GM12878 (cell line): ENCODE measurements at regions not wholly inside any gene's neighbourhood (a gene's known extent, or its start where the extent isn't known, plus 50 kb on each side); places are given as distances from the start of the nearest gene placed in this dataset.

Experiments used
- ATAC-seq: fragments of 200-7000 bp; cut with Tn5 transposase; 3 replicates; pipeline ENCODE4 v1.9.1; 2020; ENCODE audit warnings: mild to moderate bottlenecking, moderate library complexity
- BruUV-seq: library from RNA; stranded (reverse); fragments of 400-500 nt; replicated peaks from 2 replicates; lab custom pipeline; 2021; lab: Mats Ljungman, UMichigan
- CTCF ChIA-PET: fragments of 300-600 bp; sonication (Branson Sonifier 250); formaldehyde crosslinking; extraction: SDS; loops from one replicate; lab custom pipeline; 2021; ENCODE audit warnings: inconsistent platforms; lab: Yijun Ruan, JAX
- POLR2A ChIA-PET: fragments of 350-600 bp; formaldehyde crosslinking; extraction: SDS; loops from one replicate; lab custom pipeline; 2021; ENCODE audit warnings: inconsistent platforms; lab: Charles Lee
- RAD21 ChIA-PET: fragments of 300-600 bp; sonication (Branson Sonifier 250); formaldehyde crosslinking; loops from one replicate; lab custom pipeline; 2023; ENCODE audit warnings: antibody characterized with exemption; ENCODE audit not compliant: unreplicated experiment; lab: Charles Lee
- SMC1A ChIA-PET: fragments of 300-600 bp; sonication (Branson Sonifier 250); formaldehyde crosslinking; loops from one replicate; lab custom pipeline; 2023; ENCODE audit not compliant: unreplicated experiment, uncharacterized antibody; lab: Charles Lee
- DNase-seq: peaks from one replicate; pipeline ENCODE4 v3.0.0-alpha.2; 2011; ENCODE audit warnings: low read depth, low spot score
- FAIRE-seq: peaks from 3 replicates; lab custom pipeline; 2011; peaks lifted over from hg19 to GRCh38; lab: Jason Lieb, UNC
- H2AFZ ChIP-seq: 2 replicates; pipeline ENCODE4 v1.6.0; 2011; ENCODE audit warnings: low read depth, low read length, control low read depth; ENCODE audit not compliant: control insufficient read depth
- H3K27ac ChIP-seq: 2 replicates; pipeline ENCODE4 v1.5.1; 2011; ENCODE audit warnings: control low read depth; ENCODE audit not compliant: control insufficient read depth, insufficient read depth
- H3K27me3 ChIP-seq, 2 experiments: replicated peaks in 1 of 2; 2 replicates each; pipeline versions ENCODE4 v1.6.0 to v1.6.1; 2011; ENCODE audit warnings: low read length in 1 of 2; ENCODE audit not compliant: control insufficient read depth in 2 of 2, insufficient read depth in 2 of 2
- H3K36me3 ChIP-seq, 2 experiments: 2 replicates each; pipeline ENCODE4 v1.5.1; 2011; ENCODE audit warnings: low read length in 1 of 2; ENCODE audit not compliant: control insufficient read depth in 2 of 2, insufficient read depth in 2 of 2
- H3K4me1 ChIP-seq: 2 replicates; pipeline ENCODE4 v1.6.1; 2011; ENCODE audit warnings: mild to moderate bottlenecking, low read length, moderate library complexity, mixed read lengths; ENCODE audit not compliant: control insufficient read depth, insufficient read depth
- H3K4me2 ChIP-seq: 2 replicates; pipeline ENCODE4 v1.6.0; 2011; ENCODE audit warnings: control low read depth; ENCODE audit not compliant: control insufficient read depth, insufficient read depth
- H3K4me3 ChIP-seq: fragments of 200-600 bp; sonication (generic); 2 replicates; pipeline ENCODE4 v1.5.1; 2016
- H3K79me2 ChIP-seq: 2 replicates; pipeline ENCODE4 v1.6.0; 2011; ENCODE audit warnings: low read length; ENCODE audit not compliant: control insufficient read depth, insufficient read depth
- H3K9ac ChIP-seq: 2 replicates; pipeline ENCODE4 v1.8.0; 2011; ENCODE audit warnings: low read length, control low read depth, mixed read lengths; ENCODE audit not compliant: control insufficient read depth, insufficient read depth
- H3K9me3 ChIP-seq: replicated peaks from 3 replicates; pipeline ENCODE4 v1.5.1; 2011; ENCODE audit warnings: mild to moderate bottlenecking, low read length; ENCODE audit not compliant: control insufficient read depth, insufficient read depth
- H4K20me1 ChIP-seq: 2 replicates; pipeline ENCODE4 v1.6.0; 2011; ENCODE audit not compliant: control insufficient read depth, insufficient read depth
- BMI1 ChIP-seq: fragments of 450-650 bp; IDR thresholded peaks from 2 replicates; pipeline ENCODE4 v1.6.1; 2016; ENCODE audit warnings: mild to moderate bottlenecking, moderate library complexity, borderline replicate concordance
- CHD2 ChIP-seq: IDR thresholded peaks from 2 replicates; pipeline ENCODE4 v1.6.1; 2011; ENCODE audit warnings: low read depth, low read length, improper control_type of control experiment, borderline replicate concordance
- HDGF ChIP-seq: fragments of 450-650 bp; IDR thresholded peaks from 2 replicates; pipeline ENCODE4 v1.6.1; 2016; ENCODE audit warnings: antibody characterized with exemption
- IRF4 ChIP-seq: IDR thresholded peaks from 2 replicates; pipeline ENCODE4 v1.6.1; 2011; ENCODE audit warnings: low read depth, low read length
- MYC ChIP-seq: IDR thresholded peaks from 2 replicates; pipeline ENCODE4 v1.6.1; 2011; ENCODE audit warnings: mild to moderate bottlenecking, low read length, moderate library complexity, inconsistent platforms; ENCODE audit not compliant: insufficient read depth, insufficient replicate concordance, insufficient read length, severe bottlenecking
- PAX5 ChIP-seq: IDR thresholded peaks from 2 replicates; pipeline ENCODE4 v1.6.1; 2011; ENCODE audit warnings: low read depth, low read length, borderline replicate concordance
- POLR2AphosphoS5 ChIP-seq: IDR thresholded peaks from 2 replicates; pipeline ENCODE4 v1.6.1; 2011; ENCODE audit warnings: mild to moderate bottlenecking, low read length, inconsistent platforms
- SIX5 ChIP-seq: IDR thresholded peaks from 2 replicates; pipeline ENCODE4 v1.6.1; 2011; ENCODE audit warnings: mild to moderate bottlenecking, low read depth, low read length, moderate library complexity; ENCODE audit not compliant: severe bottlenecking
- SRF ChIP-seq, 2 experiments: IDR thresholded peaks; 2 replicates each; pipeline ENCODE4 v1.6.1; 2011; ENCODE audit warnings: low read depth in 2 of 2, low read length in 2 of 2, mild to moderate bottlenecking in 1 of 2, moderate library complexity in 1 of 2
- TARDBP ChIP-seq: IDR thresholded peaks from 2 replicates; pipeline ENCODE4 v1.6.1; 2016; ENCODE audit warnings: borderline replicate concordance
- ZNF274 ChIP-seq: IDR thresholded peaks from one replicate; pipeline ENCODE4 v1.8.0; 2011; ENCODE audit not compliant: insufficient read length, insufficient read depth
- WGBS: methylation state at CpG from one replicate; pipeline ENCODE4 v1.1.6; 2016; ENCODE audit warnings: low lambda C conversion rate; ENCODE audit not compliant: insufficient replicate concordance, insufficient coverage; ENCODE audit errors: missing lambda C conversion rate; 5-methylcytosine and 5-hydroxymethylcytosine counted together
- in situ Hi-C: fragments of 300-500 bp; cut with MboI; formaldehyde crosslinking; loops from 9 replicates; pipeline ENCODE4 v1.14.3; 2018; ENCODE audit warnings: mixed read lengths
- intact Hi-C: fragments of 100-400 bp; cut with micrococcal nuclease; formaldehyde crosslinking; loops from one replicate; pipeline ENCODE4 v1.14.2; 2022; ENCODE audit not compliant: unreplicated experiment
- TF ChIP-seq, protein P1 (sequence below): fragments of 450-650 bp; IDR thresholded peaks from 2 replicates; pipeline ENCODE4 v1.6.1; 2016; ENCODE audit warnings: mild to moderate bottlenecking

DNA sequence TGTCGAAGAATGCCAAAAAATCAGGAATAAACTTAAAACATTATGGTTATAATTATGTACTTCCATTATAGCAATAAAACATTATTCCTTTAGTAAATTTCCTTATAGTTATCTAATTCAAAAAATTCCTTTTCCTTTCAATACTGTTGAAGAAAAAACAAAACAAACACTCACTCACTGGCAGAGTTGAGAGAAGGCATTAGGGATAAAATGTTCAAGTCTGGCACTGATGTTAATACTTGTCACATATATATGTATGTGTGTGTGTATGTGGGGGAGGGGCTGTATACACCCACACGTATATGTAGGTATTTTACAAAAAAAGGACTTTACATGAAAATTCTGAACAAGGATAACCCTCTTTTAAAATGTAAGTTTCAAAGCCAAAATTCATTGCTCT is 150.2 kb upstream of the MEOX2 start:
- Histone ChIP-seq H3K79me2 (no peaks in the 10 kb centered on the region), H3K4me1 (no peaks in the 10 kb centered on the region), H3K9ac (no peak overlapping the region), H3K9me3 (no peaks in the 10 kb centered on the region), H3K36me3 (no peaks in the 10 kb centered on the region), H4K20me1 (no peaks in the 10 kb centered on the region), H3K4me2 (no peak overlapping the region), H3K27me3 (no peaks in the 10 kb centered on the region), H3K27ac (no peak overlapping the region), H2AFZ (no peak overlapping the region), H3K4me3 (no peak overlapping the region)
- no TSS peak for BruUV-seq
- TF ChIP-seq IRF4 (no peak), SRF (IDR thresholded peaks at IDR 0.05; ENCODE audit: low read depth in 2 of 2, low read length in 2 of 2) (no peak), SIX5 (no peak), BMI1 (no peak), CHD2 (no peak), PAX5 (no peak), ZNF274 (no peak), TARDBP (no peak)
- TF ChIP-seq, protein P1, sequence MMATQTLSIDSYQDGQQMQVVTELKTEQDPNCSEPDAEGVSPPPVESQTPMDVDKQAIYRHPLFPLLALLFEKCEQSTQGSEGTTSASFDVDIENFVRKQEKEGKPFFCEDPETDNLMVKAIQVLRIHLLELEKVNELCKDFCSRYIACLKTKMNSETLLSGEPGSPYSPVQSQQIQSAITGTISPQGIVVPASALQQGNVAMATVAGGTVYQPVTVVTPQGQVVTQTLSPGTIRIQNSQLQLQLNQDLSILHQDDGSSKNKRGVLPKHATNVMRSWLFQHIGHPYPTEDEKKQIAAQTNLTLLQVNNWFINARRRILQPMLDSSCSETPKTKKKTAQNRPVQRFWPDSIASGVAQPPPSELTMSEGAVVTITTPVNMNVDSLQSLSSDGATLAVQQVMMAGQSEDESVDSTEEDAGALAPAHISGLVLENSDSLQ = no peak
- 19% methylated on average over 2 of the region's 2 CpGs for WGBS
- FAIRE-seq (no peak), DNase-seq (no peak), ATAC-seq (no peak)
- ChIA-PET POLR2A (no interaction called here), SMC1A (interaction anchor here (1.0 kb wide), 1 partner anchor 17 kb away, joined by 3 read pairs; no protein-coding TSS in a partner anchor), CTCF (no interaction called here), RAD21 (no interaction called here)
- in situ Hi-C loops = no loop called here
- intact Hi-C loops = no loop called here

DNA sequence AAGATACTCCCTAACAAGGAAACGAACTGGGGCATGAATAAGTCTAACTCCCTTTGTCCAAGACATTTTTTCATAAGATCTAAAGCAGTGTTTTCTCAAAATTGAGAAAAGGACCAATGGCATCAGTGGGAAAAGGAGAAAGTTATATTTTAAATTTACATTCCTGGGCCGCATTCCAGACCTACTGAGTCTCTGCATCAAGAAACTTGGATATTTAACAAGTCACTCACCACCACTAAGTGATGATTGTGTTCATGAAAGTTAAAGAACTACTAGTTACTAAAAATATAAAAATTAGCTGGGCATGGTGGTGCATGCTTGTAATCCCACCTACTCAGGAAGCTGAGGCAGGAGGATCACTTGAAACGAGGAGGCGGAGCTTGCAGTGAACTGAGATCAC is 149.6 kb upstream of the MEOX2 start:
- no peaks in the 10 kb centered on the region for H3K36me3 ChIP-seq
- ATAC-seq = no peak
- 36% methylated on average over 4 of the region's 4 CpGs for WGBS
- FAIRE-seq = no peak
- H3K27me3 ChIP-seq = no peaks in the 10 kb centered on the region
- POLR2A ChIA-PET = no interaction called here
- BruUV-seq = no TSS peak
- H2AFZ ChIP-seq = no peak overlapping the region
- SMC1A ChIA-PET = interaction anchor here (1.2 kb wide), 1 partner anchor 15 kb away, joined by 3 read pairs; no protein-coding TSS in a partner anchor
- CTCF ChIA-PET = no interaction called here
- intact Hi-C loops = no loop called here
- no peaks in the 10 kb centered on the region for H3K4me1 ChIP-seq
- H3K4me2 ChIP-seq = no peak overlapping the region
- no peaks in the 10 kb centered on the region for H4K20me1 ChIP-seq
- H3K79me2 ChIP-seq = no peaks in the 10 kb centered on the region
- no peaks in the 10 kb centered on the region for H3K9me3 ChIP-seq
- no peak overlapping the region for H3K4me3 ChIP-seq
- in situ Hi-C loops = no loop called here
- TF ChIP-seq POLR2AphosphoS5 = no peak
- TF ChIP-seq HDGF = no peak
- no peak for TF ChIP-seq MYC
- TF ChIP-seq, all 136 proteins: peak for 0
- DNase-seq = no peak
- RAD21 ChIA-PET = no interaction called here
- Histone ChIP-seq H3K27ac (no peak overlapping the region), H3K9ac (no peak overlapping the region)
